ENCODE measurements at regions not wholly inside any gene's neighbourhood (a gene's known extent, or its start where the extent isn't known, plus 50 kb on each side); places are given as distances from the start of the nearest gene placed in this dataset.

- TF ChIP-seq CBFB (CRISPR knock-in tag; IDR thresholded peaks at IDR 0.05; ENCODE audit: low read depth) (no peak), RORB (CRISPR knock-in tag; IDR thresholded peaks at IDR 0.05) (no peak)
- TF ChIP-seq, protein P1, sequence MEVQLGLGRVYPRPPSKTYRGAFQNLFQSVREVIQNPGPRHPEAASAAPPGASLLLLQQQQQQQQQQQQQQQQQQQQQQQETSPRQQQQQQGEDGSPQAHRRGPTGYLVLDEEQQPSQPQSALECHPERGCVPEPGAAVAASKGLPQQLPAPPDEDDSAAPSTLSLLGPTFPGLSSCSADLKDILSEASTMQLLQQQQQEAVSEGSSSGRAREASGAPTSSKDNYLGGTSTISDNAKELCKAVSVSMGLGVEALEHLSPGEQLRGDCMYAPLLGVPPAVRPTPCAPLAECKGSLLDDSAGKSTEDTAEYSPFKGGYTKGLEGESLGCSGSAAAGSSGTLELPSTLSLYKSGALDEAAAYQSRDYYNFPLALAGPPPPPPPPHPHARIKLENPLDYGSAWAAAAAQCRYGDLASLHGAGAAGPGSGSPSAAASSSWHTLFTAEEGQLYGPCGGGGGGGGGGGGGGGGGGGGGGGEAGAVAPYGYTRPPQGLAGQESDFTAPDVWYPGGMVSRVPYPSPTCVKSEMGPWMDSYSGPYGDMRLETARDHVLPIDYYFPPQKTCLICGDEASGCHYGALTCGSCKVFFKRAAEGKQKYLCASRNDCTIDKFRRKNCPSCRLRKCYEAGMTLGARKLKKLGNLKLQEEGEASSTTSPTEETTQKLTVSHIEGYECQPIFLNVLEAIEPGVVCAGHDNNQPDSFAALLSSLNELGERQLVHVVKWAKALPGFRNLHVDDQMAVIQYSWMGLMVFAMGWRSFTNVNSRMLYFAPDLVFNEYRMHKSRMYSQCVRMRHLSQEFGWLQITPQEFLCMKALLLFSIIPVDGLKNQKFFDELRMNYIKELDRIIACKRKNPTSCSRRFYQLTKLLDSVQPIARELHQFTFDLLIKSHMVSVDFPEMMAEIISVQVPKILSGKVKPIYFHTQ (CRISPR knock-in tag; IDR thresholded peaks at IDR 0.05), result no peak
- TF ChIP-seq, protein P2, sequence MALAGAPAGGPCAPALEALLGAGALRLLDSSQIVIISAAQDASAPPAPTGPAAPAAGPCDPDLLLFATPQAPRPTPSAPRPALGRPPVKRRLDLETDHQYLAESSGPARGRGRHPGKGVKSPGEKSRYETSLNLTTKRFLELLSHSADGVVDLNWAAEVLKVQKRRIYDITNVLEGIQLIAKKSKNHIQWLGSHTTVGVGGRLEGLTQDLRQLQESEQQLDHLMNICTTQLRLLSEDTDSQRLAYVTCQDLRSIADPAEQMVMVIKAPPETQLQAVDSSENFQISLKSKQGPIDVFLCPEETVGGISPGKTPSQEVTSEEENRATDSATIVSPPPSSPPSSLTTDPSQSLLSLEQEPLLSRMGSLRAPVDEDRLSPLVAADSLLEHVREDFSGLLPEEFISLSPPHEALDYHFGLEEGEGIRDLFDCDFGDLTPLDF (CRISPR knock-in tag; IDR thresholded peaks at IDR 0.05), result no peak
- TF ChIP-seq, protein P3, sequence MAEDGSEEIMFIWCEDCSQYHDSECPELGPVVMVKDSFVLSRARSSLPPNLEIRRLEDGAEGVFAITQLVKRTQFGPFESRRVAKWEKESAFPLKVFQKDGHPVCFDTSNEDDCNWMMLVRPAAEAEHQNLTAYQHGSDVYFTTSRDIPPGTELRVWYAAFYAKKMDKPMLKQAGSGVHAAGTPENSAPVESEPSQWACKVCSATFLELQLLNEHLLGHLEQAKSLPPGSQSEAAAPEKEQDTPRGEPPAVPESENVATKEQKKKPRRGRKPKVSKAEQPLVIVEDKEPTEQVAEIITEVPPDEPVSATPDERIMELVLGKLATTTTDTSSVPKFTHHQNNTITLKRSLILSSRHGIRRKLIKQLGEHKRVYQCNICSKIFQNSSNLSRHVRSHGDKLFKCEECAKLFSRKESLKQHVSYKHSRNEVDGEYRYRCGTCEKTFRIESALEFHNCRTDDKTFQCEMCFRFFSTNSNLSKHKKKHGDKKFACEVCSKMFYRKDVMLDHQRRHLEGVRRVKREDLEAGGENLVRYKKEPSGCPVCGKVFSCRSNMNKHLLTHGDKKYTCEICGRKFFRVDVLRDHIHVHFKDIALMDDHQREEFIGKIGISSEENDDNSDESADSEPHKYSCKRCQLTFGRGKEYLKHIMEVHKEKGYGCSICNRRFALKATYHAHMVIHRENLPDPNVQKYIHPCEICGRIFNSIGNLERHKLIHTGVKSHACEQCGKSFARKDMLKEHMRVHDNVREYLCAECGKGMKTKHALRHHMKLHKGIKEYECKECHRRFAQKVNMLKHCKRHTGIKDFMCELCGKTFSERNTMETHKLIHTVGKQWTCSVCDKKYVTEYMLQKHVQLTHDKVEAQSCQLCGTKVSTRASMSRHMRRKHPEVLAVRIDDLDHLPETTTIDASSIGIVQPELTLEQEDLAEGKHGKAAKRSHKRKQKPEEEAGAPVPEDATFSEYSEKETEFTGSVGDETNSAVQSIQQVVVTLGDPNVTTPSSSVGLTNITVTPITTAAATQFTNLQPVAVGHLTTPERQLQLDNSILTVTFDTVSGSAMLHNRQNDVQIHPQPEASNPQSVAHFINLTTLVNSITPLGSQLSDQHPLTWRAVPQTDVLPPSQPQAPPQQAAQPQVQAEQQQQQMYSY (CRISPR knock-in tag; IDR thresholded peaks at IDR 0.05), result no peak
- Mint-ChIP-seq H3K4me3 (no peak overlapping the region), H3K27ac (no peak overlapping the region), H3K27me3 (ENCODE audit: low read depth) (no peaks in the 10 kb centered on the region), H3K9me3 (peaks cover 5% of the 10 kb centered on the region), H3K4me1 (no peaks in the 10 kb centered on the region), H3K36me3 (no peaks in the 10 kb centered on the region)
- DNase-seq (ENCODE audit: low spot score) (no peak), ATAC-seq (no peak)
- CTCF ChIA-PET, result no interaction called here
- POLR2A ChIA-PET, result no interaction called here
Measured at GRCh38 chr6:147621263-147621662, 112.8 kb downstream of the SAMD5 start.

DNA sequence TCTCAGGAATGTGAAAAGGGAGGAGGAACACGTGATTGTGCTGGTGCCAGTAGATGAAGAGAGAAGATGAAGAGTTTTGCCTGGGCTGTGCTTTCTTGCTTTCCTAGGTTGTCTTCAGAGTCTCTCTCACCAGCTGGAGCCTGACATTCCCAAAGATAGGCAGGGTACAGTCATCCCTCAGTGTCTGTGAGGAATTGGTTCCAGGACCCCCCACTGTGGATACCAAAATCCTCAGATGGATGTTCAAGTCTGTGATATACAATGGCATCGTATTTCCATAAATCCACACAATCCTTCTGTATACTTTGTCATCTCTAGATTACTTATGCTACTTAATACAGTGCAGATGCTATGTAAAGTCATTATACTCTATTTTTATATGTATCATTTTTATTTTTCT, 113.5 kb downstream of the SAMD5 start:
- CTCF ChIA-PET, result no interaction called here
- POLR2A ChIA-PET, result no interaction called here
- Mint-ChIP-seq H3K4me1 (no peaks in the 10 kb centered on the region), H3K36me3 (no peaks in the 10 kb centered on the region), H3K4me3 (no peak overlapping the region), H3K27ac (no peak overlapping the region), H3K9me3 (peaks cover 5% of the 10 kb centered on the region), H3K27me3 (ENCODE audit: low read depth) (no peaks in the 10 kb centered on the region)
- no peak for TF ChIP-seq EMX1 (CRISPR knock-in tag; IDR thresholded peaks at IDR 0.05)
- TF ChIP-seq AFF4 (CRISPR knock-in tag; IDR thresholded peaks at IDR 0.05; ENCODE audit: borderline replicate concordance), result no peak
- TF ChIP-seq MXD4 (CRISPR knock-in tag; IDR thresholded peaks at IDR 0.05; ENCODE audit: borderline replicate concordance), result no peak
- TF ChIP-seq, protein P4, sequence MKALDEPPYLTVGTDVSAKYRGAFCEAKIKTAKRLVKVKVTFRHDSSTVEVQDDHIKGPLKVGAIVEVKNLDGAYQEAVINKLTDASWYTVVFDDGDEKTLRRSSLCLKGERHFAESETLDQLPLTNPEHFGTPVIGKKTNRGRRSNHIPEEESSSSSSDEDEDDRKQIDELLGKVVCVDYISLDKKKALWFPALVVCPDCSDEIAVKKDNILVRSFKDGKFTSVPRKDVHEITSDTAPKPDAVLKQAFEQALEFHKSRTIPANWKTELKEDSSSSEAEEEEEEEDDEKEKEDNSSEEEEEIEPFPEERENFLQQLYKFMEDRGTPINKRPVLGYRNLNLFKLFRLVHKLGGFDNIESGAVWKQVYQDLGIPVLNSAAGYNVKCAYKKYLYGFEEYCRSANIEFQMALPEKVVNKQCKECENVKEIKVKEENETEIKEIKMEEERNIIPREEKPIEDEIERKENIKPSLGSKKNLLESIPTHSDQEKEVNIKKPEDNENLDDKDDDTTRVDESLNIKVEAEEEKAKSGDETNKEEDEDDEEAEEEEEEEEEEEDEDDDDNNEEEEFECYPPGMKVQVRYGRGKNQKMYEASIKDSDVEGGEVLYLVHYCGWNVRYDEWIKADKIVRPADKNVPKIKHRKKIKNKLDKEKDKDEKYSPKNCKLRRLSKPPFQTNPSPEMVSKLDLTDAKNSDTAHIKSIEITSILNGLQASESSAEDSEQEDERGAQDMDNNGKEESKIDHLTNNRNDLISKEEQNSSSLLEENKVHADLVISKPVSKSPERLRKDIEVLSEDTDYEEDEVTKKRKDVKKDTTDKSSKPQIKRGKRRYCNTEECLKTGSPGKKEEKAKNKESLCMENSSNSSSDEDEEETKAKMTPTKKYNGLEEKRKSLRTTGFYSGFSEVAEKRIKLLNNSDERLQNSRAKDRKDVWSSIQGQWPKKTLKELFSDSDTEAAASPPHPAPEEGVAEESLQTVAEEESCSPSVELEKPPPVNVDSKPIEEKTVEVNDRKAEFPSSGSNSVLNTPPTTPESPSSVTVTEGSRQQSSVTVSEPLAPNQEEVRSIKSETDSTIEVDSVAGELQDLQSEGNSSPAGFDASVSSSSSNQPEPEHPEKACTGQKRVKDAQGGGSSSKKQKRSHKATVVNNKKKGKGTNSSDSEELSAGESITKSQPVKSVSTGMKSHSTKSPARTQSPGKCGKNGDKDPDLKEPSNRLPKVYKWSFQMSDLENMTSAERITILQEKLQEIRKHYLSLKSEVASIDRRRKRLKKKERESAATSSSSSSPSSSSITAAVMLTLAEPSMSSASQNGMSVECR (CRISPR knock-in tag; IDR thresholded peaks at IDR 0.05; ENCODE audit: borderline replicate concordance), result no peak
- TF ChIP-seq ZNF121 (CRISPR knock-in tag; IDR thresholded peaks at IDR 0.05), result no peak
- TF ChIP-seq, protein P5, sequence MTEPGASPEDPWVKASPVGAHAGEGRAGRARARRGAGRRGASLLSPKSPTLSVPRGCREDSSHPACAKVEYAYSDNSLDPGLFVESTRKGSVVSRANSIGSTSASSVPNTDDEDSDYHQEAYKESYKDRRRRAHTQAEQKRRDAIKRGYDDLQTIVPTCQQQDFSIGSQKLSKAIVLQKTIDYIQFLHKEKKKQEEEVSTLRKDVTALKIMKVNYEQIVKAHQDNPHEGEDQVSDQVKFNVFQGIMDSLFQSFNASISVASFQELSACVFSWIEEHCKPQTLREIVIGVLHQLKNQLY (CRISPR knock-in tag; IDR thresholded peaks at IDR 0.05), result no peak
- TF ChIP-seq ZNF232 (CRISPR knock-in tag; IDR thresholded peaks at IDR 0.05), result no peak
- TF ChIP-seq USF2 (CRISPR knock-in tag; IDR thresholded peaks at IDR 0.05), result no peak
- no peak for DNase-seq (ENCODE audit: low spot score)
- ATAC-seq, result no peak
